ENCODE measurements at regions not wholly inside any gene's neighbourhood (a gene's known extent, or its start where the extent isn't known, plus 50 kb on each side); places are given as distances from the start of the nearest gene placed in this dataset.

- TF ChIP-seq CTCF (IDR thresholded peaks at IDR 0.05) (no peak), POLR2A (IDR thresholded peaks at IDR 0.05) (no peak)
Measured at GRCh38 chr18:59971871-59972428, 72.2 kb downstream of the PMAIP1 start.
